HG03354 (cell line): ENCODE measurements at regions not wholly inside any gene's neighbourhood (a gene's known extent, or its start where the extent isn't known, plus 50 kb on each side); places are given as distances from the start of the nearest gene placed in this dataset.
A peak's percentile ranks its signal among the peaks of the same experiment; 100 is the strongest.

Experiments used
- ATAC-seq: cut with Tn5 transposase; IDR thresholded peaks from one replicate; pipeline ENCODE4 v1.9.1; 2021; ENCODE audit warnings: mild to moderate bottlenecking; ENCODE audit not compliant: unreplicated experiment, poor library complexity, severe bottlenecking

GRCh38 chr1:106889583-106889982, 166.9 kb upstream of the PRMT6 start:
- ATAC-seq = no peak

- ATAC-seq = no peak
These were observed 158.5 kb upstream of the PRMT6 start for GRCh38 chr1:106897976-106898375.

GRCh38 chr1:106899644-106900043, 156.8 kb upstream of the PRMT6 start:
- no peak for ATAC-seq

- peak; percentile 100 for ATAC-seq
These were observed 148.7 kb upstream of the PRMT6 start for GRCh38 chr1:106907795-106908194.

- ATAC-seq = no peak
These were observed 147.8 kb upstream of the PRMT6 start for GRCh38 chr1:106908689-106909088.

- ATAC-seq = no peak
These were observed 145.7 kb upstream of the PRMT6 start for GRCh38 chr1:106910798-106911197.

GRCh38 chr1:106912131-106912530, 144.3 kb upstream of the PRMT6 start:
- ATAC-seq = no peak

GRCh38 chr1:106921186-106921585, 135.3 kb upstream of the PRMT6 start:
- no peak for ATAC-seq

GRCh38 chr1:106924360-106924759, 132.1 kb upstream of the PRMT6 start:
- no peak for ATAC-seq

- ATAC-seq = no peak
These were observed 130.7 kb upstream of the PRMT6 start for GRCh38 chr1:106925750-106926149.

- ATAC-seq = no peak
These were observed 129.5 kb upstream of the PRMT6 start for GRCh38 chr1:106926803-106927582.

- no peak for ATAC-seq
These were observed 119.4 kb upstream of the PRMT6 start for GRCh38 chr1:106937104-106937503.

- ATAC-seq = no peak
These were observed 111.8 kb upstream of the PRMT6 start for GRCh38 chr1:106944721-106945120.

GRCh38 chr1:106952776-106953175, 103.7 kb upstream of the PRMT6 start:
- ATAC-seq = no peak

- no peak for ATAC-seq
These were observed 101.7 kb upstream of the PRMT6 start for GRCh38 chr1:106954661-106955229.

- no peak for ATAC-seq
These were observed 99.8 kb upstream of the PRMT6 start for GRCh38 chr1:106956721-106957120.

- no peak for ATAC-seq
These were observed 98.7 kb upstream of the PRMT6 start for GRCh38 chr1:106957795-106958194.

- no peak for ATAC-seq
These were observed 96.1 kb upstream of the PRMT6 start for GRCh38 chr1:106960412-106960811.

- ATAC-seq = no peak
These were observed 94.8 kb upstream of the PRMT6 start for GRCh38 chr1:106961646-106962045.

GRCh38 chr1:106962591-106962990, 93.9 kb upstream of the PRMT6 start:
- no peak for ATAC-seq

- no peak for ATAC-seq
These were observed 92.0 kb upstream of the PRMT6 start for GRCh38 chr1:106964495-106964894.

GRCh38 chr1:106968644-106969043, 87.8 kb upstream of the PRMT6 start:
- no peak for ATAC-seq
